A673 (cell line): ENCODE measurements at regions not wholly inside any gene's neighbourhood (a gene's known extent, or its start where the extent isn't known, plus 50 kb on each side); places are given as distances from the start of the nearest gene placed in this dataset.

ENCODE experiments used
- BruUV-seq: library from RNA; stranded (reverse); fragments of 400-500 nt; replicated peaks from 2 replicates; lab custom pipeline; 2021; lab: Mats Ljungman, UMichigan
- CTCF ChIA-PET: fragments of 300-600 bp; sonication (Branson Sonifier 250); formaldehyde crosslinking; loops from one replicate; lab custom pipeline; 2022; ENCODE audit warnings: antibody characterized with exemption; lab: Charles Lee
- POLR2A ChIA-PET: fragments of 300-600 bp; sonication (Branson Sonifier 250); formaldehyde crosslinking; loops from one replicate; lab custom pipeline; 2022; ENCODE audit warnings: antibody characterized with exemption; ENCODE audit not compliant: low non-redundant PET; lab: Charles Lee
- DNase-seq: peaks from one replicate; pipeline ENCODE4 v3.0.0-alpha.2; 2015; ENCODE audit warnings: low spot score
- H3K27ac ChIP-seq: fragments of 200-600 bp; sonication (generic); 2 replicates; pipeline ENCODE4 v1.5.1; 2016; ENCODE audit warnings: mixed run types, low read depth, mild to moderate bottlenecking, mixed read lengths, antibody characterized with exemption, low read length; ENCODE audit not compliant: poor library complexity, severe bottlenecking
- H3K27me3 ChIP-seq: fragments of 200-600 bp; sonication (generic); replicated peaks from 2 replicates; pipeline ENCODE4 v1.6.1; 2017; ENCODE audit warnings: mixed run types, low read depth, mild to moderate bottlenecking, mixed read lengths, antibody characterized with exemption, low read length; ENCODE audit not compliant: insufficient read depth, poor library complexity
- H3K36me3 ChIP-seq: fragments of 200-600 bp; sonication (generic); 2 replicates; pipeline ENCODE4 v1.6.1; 2016; ENCODE audit warnings: mixed run types, mild to moderate bottlenecking, mixed read lengths, antibody characterized with exemption, low read length; ENCODE audit not compliant: insufficient read depth, poor library complexity, severe bottlenecking
- H3K4me1 ChIP-seq: fragments of 200-600 bp; sonication (generic); 2 replicates; pipeline ENCODE4 v1.6.1; 2017; ENCODE audit warnings: mixed run types, mild to moderate bottlenecking, mixed read lengths, antibody characterized with exemption, low read length; ENCODE audit not compliant: insufficient read depth, poor library complexity, severe bottlenecking
- H3K4me3 ChIP-seq: fragments of 200-600 bp; sonication (generic); 2 replicates; pipeline ENCODE4 v1.5.1; 2016; ENCODE audit warnings: low read depth, mixed run types, mild to moderate bottlenecking, mixed read lengths, low read length; ENCODE audit not compliant: poor library complexity, severe bottlenecking
- H3K9me3 ChIP-seq: fragments of 200-600 bp; sonication (generic); 2 replicates; pipeline ENCODE4 v1.6.1; 2016; ENCODE audit warnings: mixed run types, low read depth, mild to moderate bottlenecking, mixed read lengths, antibody characterized with exemption, low read length; ENCODE audit not compliant: poor library complexity, severe bottlenecking
- EZH2 ChIP-seq: fragments of 200-600 bp; sonication (generic); IDR thresholded peaks from 2 replicates; pipeline ENCODE4 v1.6.1; 2017; ENCODE audit warnings: borderline replicate concordance, low read depth, mild to moderate bottlenecking, mixed read lengths, antibody characterized with exemption, low read length; ENCODE audit not compliant: poor library complexity, severe bottlenecking
- intact Hi-C: fragments of 100-400 bp; cut with micrococcal nuclease; formaldehyde crosslinking; loops from one replicate; pipeline ENCODE4 v1.10.0; 2022; ENCODE audit not compliant: unreplicated experiment
- TF ChIP-seq, protein P1 (sequence below): fragments of 300-800, 200-600 bp; sonication (generic); conservative IDR thresholded peaks from 2 replicates; pipeline ENCODE4 v1.5.1; 2017; ENCODE audit warnings: low read depth, mild to moderate bottlenecking, antibody characterized with exemption, low read length, moderate library complexity, mixed read lengths

DNA sequence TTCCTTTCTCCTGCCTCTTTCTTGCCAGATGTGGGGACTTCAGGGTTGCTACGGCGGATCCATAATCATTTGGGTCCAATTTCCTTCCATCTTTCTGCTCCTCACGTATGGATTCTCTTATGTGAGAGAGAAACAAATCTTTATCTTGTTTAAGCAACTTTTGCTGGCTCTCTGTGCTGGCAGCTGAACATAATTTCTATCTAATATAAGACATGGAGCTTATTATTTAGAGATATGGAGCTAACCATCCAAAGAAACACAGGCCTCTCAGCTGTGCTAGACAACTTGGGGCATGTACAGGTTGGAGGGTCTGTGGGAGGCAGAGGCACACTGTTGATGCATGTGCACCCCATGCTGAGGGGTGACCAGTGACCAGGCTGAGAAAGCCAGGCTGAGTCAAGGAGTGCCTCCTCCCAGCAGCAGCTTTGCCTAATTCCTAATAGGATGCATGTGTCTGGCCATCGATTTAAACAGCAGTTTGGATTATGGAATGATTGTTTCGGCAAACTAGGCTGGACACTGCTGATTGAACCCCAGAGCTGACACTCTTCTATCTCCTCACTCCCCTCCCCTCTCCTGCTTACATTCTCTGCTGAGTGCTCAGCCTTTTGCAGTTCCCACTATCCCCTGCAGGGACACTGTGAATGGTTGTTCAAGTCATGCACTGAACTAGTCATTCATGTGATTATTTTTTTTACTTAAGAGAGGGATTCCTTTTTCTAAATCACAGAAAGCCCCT, 195.8 kb downstream of the ERCC6L2 start:
- POLR2A ChIA-PET, result no interaction called here
- H3K4me1 ChIP-seq, result no peaks in the 10 kb centered on the region
- H3K9me3 ChIP-seq, result no peaks in the 10 kb centered on the region
- intact Hi-C loops, result no loop called here
- peak; percentile 44 for DNase-seq
- H3K27ac ChIP-seq, result no peak overlapping the region
- H3K36me3 ChIP-seq, result no peaks in the 10 kb centered on the region
- no peaks in the 10 kb centered on the region for H3K27me3 ChIP-seq
- TF ChIP-seq, protein P1, sequence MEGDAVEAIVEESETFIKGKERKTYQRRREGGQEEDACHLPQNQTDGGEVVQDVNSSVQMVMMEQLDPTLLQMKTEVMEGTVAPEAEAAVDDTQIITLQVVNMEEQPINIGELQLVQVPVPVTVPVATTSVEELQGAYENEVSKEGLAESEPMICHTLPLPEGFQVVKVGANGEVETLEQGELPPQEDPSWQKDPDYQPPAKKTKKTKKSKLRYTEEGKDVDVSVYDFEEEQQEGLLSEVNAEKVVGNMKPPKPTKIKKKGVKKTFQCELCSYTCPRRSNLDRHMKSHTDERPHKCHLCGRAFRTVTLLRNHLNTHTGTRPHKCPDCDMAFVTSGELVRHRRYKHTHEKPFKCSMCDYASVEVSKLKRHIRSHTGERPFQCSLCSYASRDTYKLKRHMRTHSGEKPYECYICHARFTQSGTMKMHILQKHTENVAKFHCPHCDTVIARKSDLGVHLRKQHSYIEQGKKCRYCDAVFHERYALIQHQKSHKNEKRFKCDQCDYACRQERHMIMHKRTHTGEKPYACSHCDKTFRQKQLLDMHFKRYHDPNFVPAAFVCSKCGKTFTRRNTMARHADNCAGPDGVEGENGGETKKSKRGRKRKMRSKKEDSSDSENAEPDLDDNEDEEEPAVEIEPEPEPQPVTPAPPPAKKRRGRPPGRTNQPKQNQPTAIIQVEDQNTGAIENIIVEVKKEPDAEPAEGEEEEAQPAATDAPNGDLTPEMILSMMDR, result peak; percentile 52
- no peak for TF ChIP-seq EZH2
- no peak overlapping the region for H3K4me3 ChIP-seq
- no TSS peak for BruUV-seq
- CTCF ChIA-PET, result no interaction called here

DNA sequence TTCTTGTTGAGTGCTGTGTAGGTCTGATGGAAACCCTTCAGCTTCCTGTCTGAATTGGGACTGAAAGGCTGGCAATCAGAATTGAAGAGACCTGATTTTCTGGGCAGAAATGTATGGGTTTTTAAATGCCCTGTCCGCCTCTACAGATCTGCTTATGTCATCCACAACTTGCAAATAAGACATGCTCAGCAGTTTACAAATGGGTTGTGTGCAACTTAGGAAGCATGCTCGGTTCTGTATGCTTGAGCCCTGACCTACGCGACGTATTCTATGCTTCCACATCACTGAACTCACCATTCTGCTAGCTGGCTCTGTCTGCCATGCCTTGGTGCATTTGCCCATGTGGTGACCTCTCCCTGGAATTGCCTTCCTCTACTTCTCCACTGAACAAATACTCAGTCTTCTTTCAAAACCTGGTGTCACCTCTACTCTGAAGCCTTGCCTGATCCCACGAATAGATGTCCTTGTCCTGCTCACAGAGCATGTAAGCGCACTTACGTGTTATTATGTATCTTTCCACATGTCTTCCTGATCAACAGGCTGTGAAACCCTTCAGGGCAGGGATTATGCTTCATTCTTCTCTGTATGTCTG, 194.2 kb downstream of the ERCC6L2 start:
- intact Hi-C loops, result loop anchor here (10.0 kb wide), 1 partner anchor 555 kb away; the partner anchor contains the start of gene PTCH1
- no peak for DNase-seq
- Histone ChIP-seq H3K36me3 (no peaks in the 10 kb centered on the region), H3K9me3 (no peaks in the 10 kb centered on the region), H3K27ac (no peak overlapping the region), H3K4me1 (no peaks in the 10 kb centered on the region), H3K4me3 (no peak overlapping the region), H3K27me3 (no peaks in the 10 kb centered on the region)
- TF ChIP-seq, protein P1, result no peak
- ChIA-PET POLR2A (no interaction called here), CTCF (no interaction called here)
- BruUV-seq, result no TSS peak

DNA sequence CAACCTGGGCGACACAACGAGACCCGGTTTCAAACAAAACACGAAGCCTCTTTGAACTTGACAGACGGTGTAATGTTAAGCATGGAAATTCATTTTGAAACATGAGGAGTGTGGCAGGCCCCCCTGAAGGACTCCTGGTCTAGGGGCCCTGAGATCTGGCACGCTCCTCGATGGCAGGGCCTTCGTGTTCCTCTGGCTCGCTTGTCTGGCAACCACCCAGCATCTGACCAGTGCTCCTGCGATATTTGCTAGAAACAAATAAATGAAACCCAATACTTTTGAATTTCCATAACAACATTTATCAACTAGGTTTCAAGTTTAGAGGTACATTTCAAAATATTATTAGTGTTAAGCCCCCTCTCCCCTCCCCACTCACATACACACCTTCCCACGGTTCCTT, 193.0 kb downstream of the ERCC6L2 start:
- H3K36me3 ChIP-seq, result no peaks in the 10 kb centered on the region
- H3K27me3 ChIP-seq, result no peaks in the 10 kb centered on the region
- intact Hi-C loops, result loop anchor here (10.0 kb wide), 1 partner anchor 554 kb away; the partner anchor contains the start of gene PTCH1
- no TSS peak for BruUV-seq
- H3K4me3 ChIP-seq, result no peak overlapping the region
- TF ChIP-seq EZH2, result no peak
- TF ChIP-seq, protein P1, result no peak
- POLR2A ChIA-PET, result no interaction called here
- H3K9me3 ChIP-seq, result no peaks in the 10 kb centered on the region
- H3K27ac ChIP-seq, result no peak overlapping the region
- H3K4me1 ChIP-seq, result no peaks in the 10 kb centered on the region
- CTCF ChIA-PET, result no interaction called here
- DNase-seq, result no peak
